GM10266 (cell line): ENCODE measurements at regions not wholly inside any gene's neighbourhood (a gene's known extent, or its start where the extent isn't known, plus 50 kb on each side); places are given as distances from the start of the nearest gene placed in this dataset.

Experiments used
- DNase-seq: peaks from one replicate; pipeline ENCODE4 v3.0.0; 2012; ENCODE audit errors: extremely low spot score
- CTCF ChIP-seq: IDR thresholded peaks from 2 replicates; pipeline ENCODE4 v1.5.1; 2012; ENCODE audit warnings: mild to moderate bottlenecking, low read depth; ENCODE audit not compliant: control insufficient read depth, insufficient read depth; ENCODE audit errors: missing control alignments

GRCh38 chr2:138276339-138276738 is 225.2 kb upstream of the SPOPL start:
- no peak for DNase-seq

GRCh38 chr2:138277062-138277461 is 224.5 kb upstream of the SPOPL start:
- no peak for DNase-seq
- TF ChIP-seq CTCF = no peak

More at GRCh38 chr2:138276339-138276738, 225.2 kb upstream of the SPOPL start:
- no peak for TF ChIP-seq CTCF

GRCh38 chr2:138279871-138280270 is 221.7 kb upstream of the SPOPL start:
- TF ChIP-seq CTCF = no peak
- DNase-seq = no peak

- TF ChIP-seq CTCF = no peak
- no peak for DNase-seq
Observed at GRCh38 chr2:138280999-138281695, 220.4 kb upstream of the SPOPL start.

GRCh38 chr2:138282014-138282672 is 219.4 kb upstream of the SPOPL start:
- DNase-seq = no peak
- TF ChIP-seq CTCF = no peak

- no peak for DNase-seq
- no peak for TF ChIP-seq CTCF
Observed at GRCh38 chr2:138291805-138292204, 209.8 kb upstream of the SPOPL start.

- TF ChIP-seq CTCF = no peak
- DNase-seq = no peak
Observed at GRCh38 chr2:138293045-138293444, 208.5 kb upstream of the SPOPL start.
